GM12878 (cell line): ENCODE measurements at regions not wholly inside any gene's neighbourhood (a gene's known extent, or its start where the extent isn't known, plus 50 kb on each side); places are given as distances from the start of the nearest gene placed in this dataset.

Experiments
- ATAC-seq: fragments of 200-7000 bp; cut with Tn5 transposase; 3 replicates; pipeline ENCODE4 v1.9.1; 2020; ENCODE audit warnings: mild to moderate bottlenecking, moderate library complexity
- BruUV-seq: library from RNA; stranded (reverse); fragments of 400-500 nt; replicated peaks from 2 replicates; lab custom pipeline; 2021; lab: Mats Ljungman, UMichigan
- CTCF ChIA-PET: fragments of 300-600 bp; sonication (Branson Sonifier 250); formaldehyde crosslinking; extraction: SDS; loops from one replicate; lab custom pipeline; 2021; ENCODE audit warnings: inconsistent platforms; lab: Yijun Ruan, JAX
- POLR2A ChIA-PET: fragments of 350-600 bp; formaldehyde crosslinking; extraction: SDS; loops from one replicate; lab custom pipeline; 2021; ENCODE audit warnings: inconsistent platforms; lab: Charles Lee
- RAD21 ChIA-PET: fragments of 300-600 bp; sonication (Branson Sonifier 250); formaldehyde crosslinking; loops from one replicate; lab custom pipeline; 2023; ENCODE audit warnings: antibody characterized with exemption; ENCODE audit not compliant: unreplicated experiment; lab: Charles Lee
- SMC1A ChIA-PET: fragments of 300-600 bp; sonication (Branson Sonifier 250); formaldehyde crosslinking; loops from one replicate; lab custom pipeline; 2023; ENCODE audit not compliant: unreplicated experiment, uncharacterized antibody; lab: Charles Lee
- DNase-seq: peaks from one replicate; pipeline ENCODE4 v3.0.0-alpha.2; 2011; ENCODE audit warnings: low read depth, low spot score
- FAIRE-seq: peaks from 3 replicates; lab custom pipeline; 2011; peaks lifted over from hg19 to GRCh38; lab: Jason Lieb, UNC
- H2AFZ ChIP-seq: 2 replicates; pipeline ENCODE4 v1.6.0; 2011; ENCODE audit warnings: low read depth, low read length, control low read depth; ENCODE audit not compliant: control insufficient read depth
- H3K27ac ChIP-seq: 2 replicates; pipeline ENCODE4 v1.5.1; 2011; ENCODE audit warnings: control low read depth; ENCODE audit not compliant: control insufficient read depth, insufficient read depth
- H3K27me3 ChIP-seq, 2 experiments: replicated peaks in 1 of 2; 2 replicates each; pipeline versions ENCODE4 v1.6.0 to v1.6.1; 2011; ENCODE audit warnings: low read length in 1 of 2; ENCODE audit not compliant: control insufficient read depth in 2 of 2, insufficient read depth in 2 of 2
- H3K36me3 ChIP-seq, 2 experiments: 2 replicates each; pipeline ENCODE4 v1.5.1; 2011; ENCODE audit warnings: low read length in 1 of 2; ENCODE audit not compliant: control insufficient read depth in 2 of 2, insufficient read depth in 2 of 2
- H3K4me1 ChIP-seq: 2 replicates; pipeline ENCODE4 v1.6.1; 2011; ENCODE audit warnings: mild to moderate bottlenecking, low read length, moderate library complexity, mixed read lengths; ENCODE audit not compliant: control insufficient read depth, insufficient read depth
- H3K4me2 ChIP-seq: 2 replicates; pipeline ENCODE4 v1.6.0; 2011; ENCODE audit warnings: control low read depth; ENCODE audit not compliant: control insufficient read depth, insufficient read depth
- H3K4me3 ChIP-seq: fragments of 200-600 bp; sonication (generic); 2 replicates; pipeline ENCODE4 v1.5.1; 2016
- H3K79me2 ChIP-seq: 2 replicates; pipeline ENCODE4 v1.6.0; 2011; ENCODE audit warnings: low read length; ENCODE audit not compliant: control insufficient read depth, insufficient read depth
- H3K9ac ChIP-seq: 2 replicates; pipeline ENCODE4 v1.8.0; 2011; ENCODE audit warnings: low read length, control low read depth, mixed read lengths; ENCODE audit not compliant: control insufficient read depth, insufficient read depth
- H3K9me3 ChIP-seq: replicated peaks from 3 replicates; pipeline ENCODE4 v1.5.1; 2011; ENCODE audit warnings: mild to moderate bottlenecking, low read length; ENCODE audit not compliant: control insufficient read depth, insufficient read depth
- H4K20me1 ChIP-seq: 2 replicates; pipeline ENCODE4 v1.6.0; 2011; ENCODE audit not compliant: control insufficient read depth, insufficient read depth
- BCLAF1 ChIP-seq: fragments of 450-650 bp; IDR thresholded peaks from 2 replicates; pipeline ENCODE4 v1.6.1; 2017; ENCODE audit warnings: antibody characterized with exemption, mild to moderate bottlenecking, moderate library complexity
- IKZF1 ChIP-seq: fragments of 450-650 bp; conservative IDR thresholded peaks from 2 replicates; pipeline ENCODE4 v1.6.1; 2017; ENCODE audit warnings: antibody characterized with exemption, mild to moderate bottlenecking
- JUNB ChIP-seq: IDR thresholded peaks from 2 replicates; pipeline ENCODE4 v1.6.1; 2016; ENCODE audit warnings: antibody characterized with exemption, mild to moderate bottlenecking
- NFIC ChIP-seq: IDR thresholded peaks from 2 replicates; pipeline ENCODE4 v1.6.1; 2012; ENCODE audit warnings: low read depth, mild to moderate bottlenecking, inconsistent platforms, low read length, moderate library complexity
- NR2F1 ChIP-seq: fragments of 450-650 bp; conservative IDR thresholded peaks from 2 replicates; pipeline ENCODE4 v1.6.1; 2017; ENCODE audit warnings: mild to moderate bottlenecking
- PBX3 ChIP-seq: IDR thresholded peaks from 2 replicates; pipeline ENCODE4 v1.6.1; 2011; ENCODE audit warnings: mild to moderate bottlenecking, low read depth, low read length, moderate library complexity; ENCODE audit not compliant: insufficient replicate concordance
- POLR2AphosphoS2 ChIP-seq: IDR thresholded peaks from 2 replicates; pipeline ENCODE4 v1.6.1; 2011; ENCODE audit warnings: low read depth, mild to moderate bottlenecking, low read length, improper control_type of control experiment, moderate library complexity
- WGBS: methylation state at CpG from one replicate; pipeline ENCODE4 v1.1.6; 2016; ENCODE audit warnings: low lambda C conversion rate; ENCODE audit not compliant: insufficient replicate concordance, insufficient coverage; ENCODE audit errors: missing lambda C conversion rate; 5-methylcytosine and 5-hydroxymethylcytosine counted together
- in situ Hi-C: fragments of 300-500 bp; cut with MboI; formaldehyde crosslinking; loops from 9 replicates; pipeline ENCODE4 v1.14.3; 2018; ENCODE audit warnings: mixed read lengths
- intact Hi-C: fragments of 100-400 bp; cut with micrococcal nuclease; formaldehyde crosslinking; loops from one replicate; pipeline ENCODE4 v1.14.2; 2022; ENCODE audit not compliant: unreplicated experiment
- TF ChIP-seq, protein P1 (sequence below): fragments of 450-650 bp; IDR thresholded peaks from 2 replicates; pipeline ENCODE4 v1.6.1; 2017; ENCODE audit warnings: borderline replicate concordance
- TF ChIP-seq, protein P2 (sequence below): fragments of 450-650 bp; IDR thresholded peaks from 2 replicates; pipeline ENCODE4 v1.6.1; 2017; ENCODE audit warnings: low read depth, mild to moderate bottlenecking, moderate library complexity

- no TSS peak for BruUV-seq
- ChIA-PET SMC1A (interaction anchor here (1.0 to 2.2 kb wide), 10 partner anchors 9 to 164 kb away, joined by 3 to 13 read pairs (median 4); no protein-coding TSS in a partner anchor), POLR2A (interaction anchor here (0.5 kb wide), 1 partner anchor 314 kb away, joined by 4 read pairs; no protein-coding TSS in a partner anchor), CTCF (interaction anchor here (1.1 to 2.6 kb wide), 5 partner anchors 12 to 32 kb away, joined by 3 to 24 read pairs (median 3); no protein-coding TSS in a partner anchor), RAD21 (interaction anchor here (0.9 to 1.4 kb wide), 3 partner anchors 12 to 87 kb away, joined by 3 to 4 read pairs (median 3); no protein-coding TSS in a partner anchor)
- H4K20me1 ChIP-seq = no peaks in the 10 kb centered on the region
- no peaks in the 10 kb centered on the region for H3K79me2 ChIP-seq
- H3K36me3 ChIP-seq = no peaks in the 10 kb centered on the region
- no peaks in the 10 kb centered on the region for H3K27me3 ChIP-seq
- no peak overlapping the region for H3K9ac ChIP-seq
- peak overlapping the region; percentile 61 for H3K27ac ChIP-seq
- TF ChIP-seq NFIC (peak; percentile 49; the same call in 1 of the 2 replicates), IKZF1 (no peak), JUNB (0 out of 2 replicates have a peak, but pooled peaks have one; percentile 8)
- intact Hi-C loops (no loop called here), in situ Hi-C loops (no loop called here)
- peaks cover 28% of the 10 kb centered on the region for H3K4me1 ChIP-seq
- no peaks in the 10 kb centered on the region for H3K9me3 ChIP-seq
- 99% methylated on average over 4 of the region's 4 CpGs for WGBS
- no peak for DNase-seq
- peak overlapping the region; percentile 78 for H2AFZ ChIP-seq
- peak; percentile 74 for ATAC-seq
- no peak for FAIRE-seq
- H3K4me2 ChIP-seq = peak overlapping the region; percentile 45
- H3K4me3 ChIP-seq = no peak overlapping the region
Measured at GRCh38 chr4:146110871-146111485, 64.5 kb upstream of the LSM6 start.

DNA sequence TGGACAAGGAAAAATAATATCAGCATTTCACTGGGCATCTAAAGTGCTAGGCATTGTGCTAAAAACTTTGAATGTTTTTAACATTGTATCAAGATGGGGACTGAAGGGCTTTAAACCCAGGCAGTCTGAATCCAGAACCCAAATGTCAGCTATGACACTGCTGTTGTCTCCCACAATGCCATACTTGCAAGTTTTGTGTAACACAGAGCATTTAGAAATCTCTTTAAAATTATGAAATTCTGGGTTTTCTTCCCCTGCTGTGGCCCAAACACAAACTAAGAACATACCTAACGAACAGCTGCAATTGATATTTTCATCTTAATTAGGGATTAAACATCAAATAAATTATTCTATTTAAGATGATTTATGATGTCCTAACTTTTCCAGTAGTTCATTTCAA lies 66.8 kb upstream of the LSM6 start:
- SMC1A ChIA-PET = interaction anchor here (2.1 kb wide), 1 partner anchor 14 kb away, joined by 5 read pairs; no protein-coding TSS in a partner anchor
- Histone ChIP-seq H3K27ac (no peak overlapping the region), H3K79me2 (no peaks in the 10 kb centered on the region), H3K36me3 (no peaks in the 10 kb centered on the region), H3K4me1 (peaks cover 45% of the 10 kb centered on the region), H3K9me3 (no peaks in the 10 kb centered on the region), H4K20me1 (no peaks in the 10 kb centered on the region), H2AFZ (no peak overlapping the region), H3K27me3 (no peaks in the 10 kb centered on the region), H3K4me2 (no peak overlapping the region), H3K4me3 (no peak overlapping the region), H3K9ac (no peak overlapping the region)
- FAIRE-seq (no peak), DNase-seq (no peak), ATAC-seq (no peak)
- 0% methylated on average over 1 of the region's 1 CpG for WGBS
- POLR2A ChIA-PET = no interaction called here
- CTCF ChIA-PET = no interaction called here
- intact Hi-C loops = no loop called here
- RAD21 ChIA-PET = no interaction called here
- in situ Hi-C loops = no loop called here
- no TSS peak for BruUV-seq
- TF ChIP-seq, protein P1, sequence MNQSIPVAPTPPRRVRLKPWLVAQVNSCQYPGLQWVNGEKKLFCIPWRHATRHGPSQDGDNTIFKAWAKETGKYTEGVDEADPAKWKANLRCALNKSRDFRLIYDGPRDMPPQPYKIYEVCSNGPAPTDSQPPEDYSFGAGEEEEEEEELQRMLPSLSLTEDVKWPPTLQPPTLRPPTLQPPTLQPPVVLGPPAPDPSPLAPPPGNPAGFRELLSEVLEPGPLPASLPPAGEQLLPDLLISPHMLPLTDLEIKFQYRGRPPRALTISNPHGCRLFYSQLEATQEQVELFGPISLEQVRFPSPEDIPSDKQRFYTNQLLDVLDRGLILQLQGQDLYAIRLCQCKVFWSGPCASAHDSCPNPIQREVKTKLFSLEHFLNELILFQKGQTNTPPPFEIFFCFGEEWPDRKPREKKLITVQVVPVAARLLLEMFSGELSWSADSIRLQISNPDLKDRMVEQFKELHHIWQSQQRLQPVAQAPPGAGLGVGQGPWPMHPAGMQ = no peak
- no peak for TF ChIP-seq BCLAF1
- TF ChIP-seq, protein P2, sequence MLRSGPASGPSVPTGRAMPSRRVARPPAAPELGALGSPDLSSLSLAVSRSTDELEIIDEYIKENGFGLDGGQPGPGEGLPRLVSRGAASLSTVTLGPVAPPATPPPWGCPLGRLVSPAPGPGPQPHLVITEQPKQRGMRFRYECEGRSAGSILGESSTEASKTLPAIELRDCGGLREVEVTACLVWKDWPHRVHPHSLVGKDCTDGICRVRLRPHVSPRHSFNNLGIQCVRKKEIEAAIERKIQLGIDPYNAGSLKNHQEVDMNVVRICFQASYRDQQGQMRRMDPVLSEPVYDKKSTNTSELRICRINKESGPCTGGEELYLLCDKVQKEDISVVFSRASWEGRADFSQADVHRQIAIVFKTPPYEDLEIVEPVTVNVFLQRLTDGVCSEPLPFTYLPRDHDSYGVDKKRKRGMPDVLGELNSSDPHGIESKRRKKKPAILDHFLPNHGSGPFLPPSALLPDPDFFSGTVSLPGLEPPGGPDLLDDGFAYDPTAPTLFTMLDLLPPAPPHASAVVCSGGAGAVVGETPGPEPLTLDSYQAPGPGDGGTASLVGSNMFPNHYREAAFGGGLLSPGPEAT = no peak
- TF ChIP-seq PBX3 = no peak
- no peak for TF ChIP-seq NR2F1
- no peak for TF ChIP-seq POLR2AphosphoS2
